GM21576 (cell line): ENCODE measurements at regions not wholly inside any gene's neighbourhood (a gene's known extent, or its start where the extent isn't known, plus 50 kb on each side); places are given as distances from the start of the nearest gene placed in this dataset.

ENCODE experiments used
- ATAC-seq: cut with Tn5 transposase; IDR thresholded peaks from one replicate; pipeline ENCODE4 v1.9.1; 2021; ENCODE audit warnings: mild to moderate bottlenecking, moderate library complexity; ENCODE audit not compliant: unreplicated experiment

DNA sequence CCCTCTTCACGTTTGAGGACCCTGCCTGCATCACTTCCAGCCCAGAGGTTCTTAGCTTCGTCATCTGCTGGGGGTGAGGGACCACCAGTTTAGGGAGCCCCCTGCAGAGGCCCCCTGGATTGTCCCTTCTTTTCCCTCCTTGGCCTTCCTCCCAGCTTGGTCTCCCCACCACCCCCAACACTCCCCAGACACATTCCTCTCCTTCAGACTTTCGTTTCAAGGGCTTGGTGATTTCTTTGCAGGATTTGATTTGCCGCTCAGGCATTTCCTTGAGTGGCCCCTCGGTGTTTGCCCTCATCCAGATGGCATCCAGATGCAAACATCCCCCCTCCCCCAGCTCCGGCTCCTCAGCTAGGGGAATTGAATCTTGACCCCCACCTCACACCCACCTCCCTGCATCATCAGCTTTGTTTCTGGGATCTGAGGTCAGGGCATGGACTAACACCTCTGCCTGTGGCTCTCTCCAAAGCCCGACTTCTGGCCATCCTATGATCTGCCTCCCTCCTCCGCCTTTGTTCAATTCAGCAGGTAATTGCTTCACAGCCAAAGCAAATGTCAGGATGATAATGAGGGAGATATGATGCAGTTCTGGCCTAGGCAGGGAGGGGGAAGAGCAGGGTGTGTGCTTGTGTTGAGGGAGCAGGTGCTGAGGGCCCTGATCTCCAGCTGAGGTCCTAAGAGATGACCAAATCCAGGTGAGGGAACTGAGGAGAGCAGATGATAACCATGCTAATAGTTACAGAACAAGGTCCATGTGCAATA, 141.5 kb downstream of the VEGFA start:
- no peak for ATAC-seq

DNA sequence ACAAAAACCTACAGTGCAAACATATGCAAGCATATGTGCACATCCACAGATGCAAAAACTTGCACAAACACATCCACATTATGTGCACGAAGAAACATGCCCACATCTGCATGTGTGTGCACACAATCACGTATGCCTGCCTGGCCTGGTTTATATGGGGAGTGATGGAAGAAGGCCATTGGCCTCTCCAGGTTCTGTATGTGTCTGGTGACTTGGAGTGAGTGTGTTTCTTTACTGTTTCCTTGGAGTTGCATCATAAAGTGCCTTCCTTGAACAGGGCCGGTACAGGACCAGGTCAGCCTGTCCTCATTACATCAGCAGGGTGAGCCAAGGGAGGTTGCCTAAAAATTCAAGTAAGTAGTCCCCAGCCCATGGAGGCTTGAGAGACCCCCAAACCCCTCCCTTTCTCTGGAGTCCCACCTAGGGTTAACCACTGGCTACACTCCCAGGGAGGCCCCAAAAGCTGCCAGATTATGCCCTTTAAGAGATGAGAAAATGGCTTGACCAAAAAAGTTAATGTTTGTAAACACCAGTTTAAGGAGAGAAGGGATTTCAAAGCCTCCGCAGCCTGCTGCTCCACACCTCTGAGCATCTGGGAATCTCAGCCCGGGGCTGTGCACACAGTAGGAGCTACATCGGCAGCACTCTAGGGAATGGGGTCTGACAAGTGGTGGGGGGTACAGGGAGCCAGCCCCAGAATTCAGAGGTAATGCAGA, 140.8 kb downstream of the VEGFA start:
- ATAC-seq: no peak

DNA sequence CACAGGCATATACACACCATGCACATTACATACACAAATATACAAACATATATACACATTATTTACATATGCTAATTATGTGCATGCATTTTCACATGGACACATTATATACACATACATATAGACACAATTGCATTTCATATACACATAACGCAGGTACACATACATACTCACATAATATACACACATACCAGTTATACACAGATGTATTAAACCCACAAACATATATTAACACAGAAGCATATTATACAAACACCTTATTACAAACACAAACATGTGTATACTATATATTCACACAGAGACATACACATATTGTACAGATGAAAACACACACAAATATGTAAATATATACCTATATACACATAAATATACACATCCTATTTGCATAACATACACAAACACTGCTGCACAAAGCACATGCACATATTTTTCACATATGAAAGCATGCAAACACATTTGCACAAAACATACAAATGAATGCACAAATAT, 140.2 kb downstream of the VEGFA start:
- no peak for ATAC-seq

DNA sequence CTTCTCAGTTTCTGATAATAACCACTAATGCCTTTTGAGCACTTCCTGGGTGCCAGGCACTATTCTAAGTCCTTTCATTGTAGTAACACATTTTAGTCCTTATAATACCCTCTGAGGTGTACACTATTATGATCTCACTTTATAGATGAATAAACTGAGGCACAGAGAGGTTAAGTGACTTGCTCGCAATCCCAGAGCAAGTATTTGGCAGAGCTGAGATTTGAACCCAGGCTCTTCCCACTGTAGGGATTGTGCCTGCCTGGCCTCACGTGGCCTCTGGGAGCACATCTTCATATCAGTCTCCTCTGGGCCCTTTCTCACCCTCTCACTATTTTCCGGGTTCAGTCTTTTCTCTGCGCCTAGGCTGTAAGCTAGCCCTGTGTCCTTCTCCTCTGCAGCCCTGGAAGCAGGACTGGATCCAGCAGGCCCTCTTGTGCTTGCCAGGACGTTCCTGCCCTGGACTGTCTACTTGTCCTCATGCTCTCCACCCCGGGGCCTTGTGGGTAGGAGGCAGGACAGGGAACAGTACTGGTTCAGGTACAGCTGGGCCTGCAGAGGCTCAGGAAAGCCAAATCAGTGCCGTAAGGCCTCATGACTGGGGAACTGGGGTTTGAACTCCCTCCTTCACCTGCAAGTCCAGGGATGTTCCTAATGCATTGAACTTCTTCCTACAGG, 139.6 kb downstream of the VEGFA start:
- ATAC-seq: no peak

DNA sequence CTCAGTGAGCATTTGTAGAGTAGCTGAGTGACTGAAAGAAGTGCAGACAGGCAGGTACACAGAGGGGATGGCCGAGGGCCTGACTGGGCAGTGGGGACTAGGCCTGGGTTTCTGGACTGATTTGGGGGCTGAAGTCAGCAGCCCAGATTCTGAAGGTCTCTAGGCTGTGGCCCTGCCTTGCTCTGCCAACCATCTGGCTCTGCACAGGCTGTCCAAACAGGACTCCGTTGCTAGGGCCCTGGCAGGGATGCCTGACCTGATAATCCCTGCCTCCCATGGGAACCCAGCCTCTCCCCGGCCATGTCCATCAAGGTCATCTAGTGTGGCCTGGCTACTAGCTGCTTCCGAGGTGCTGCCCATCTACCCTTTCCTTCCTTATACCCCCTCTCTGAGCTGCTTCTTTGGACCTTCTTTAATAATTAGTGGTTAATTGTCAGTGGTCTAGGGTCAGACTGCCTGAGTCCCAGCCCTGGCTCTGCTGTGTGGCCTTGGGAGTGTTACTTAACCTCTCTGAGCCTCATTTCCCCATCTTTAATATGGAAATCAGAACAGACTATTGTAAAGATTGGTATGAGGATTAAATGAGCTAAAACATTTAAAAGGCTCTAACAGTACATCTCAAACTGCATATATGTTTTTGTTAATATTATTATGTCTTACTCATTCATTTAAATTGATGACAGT, 137.9 kb downstream of the VEGFA start:
- ATAC-seq: no peak

DNA sequence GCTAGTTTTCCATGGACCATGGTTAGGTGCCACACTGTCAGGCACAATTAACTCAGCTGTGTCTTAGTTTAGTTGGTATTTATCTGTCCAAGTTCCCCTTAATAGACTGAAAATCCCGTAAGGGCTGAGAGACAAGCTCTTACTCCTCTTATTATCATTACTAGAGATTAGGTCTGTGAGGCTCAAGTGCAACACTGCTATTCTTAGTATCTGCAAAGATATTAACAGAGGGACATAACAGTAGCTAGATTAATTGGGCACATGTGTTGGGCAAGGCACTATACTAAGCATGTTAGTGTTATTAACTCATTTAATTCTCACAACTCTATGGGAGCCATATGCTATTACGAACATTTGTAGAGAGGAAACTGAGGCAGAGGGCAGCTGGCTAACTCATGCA, 137.3 kb downstream of the VEGFA start:
- no peak for ATAC-seq

DNA sequence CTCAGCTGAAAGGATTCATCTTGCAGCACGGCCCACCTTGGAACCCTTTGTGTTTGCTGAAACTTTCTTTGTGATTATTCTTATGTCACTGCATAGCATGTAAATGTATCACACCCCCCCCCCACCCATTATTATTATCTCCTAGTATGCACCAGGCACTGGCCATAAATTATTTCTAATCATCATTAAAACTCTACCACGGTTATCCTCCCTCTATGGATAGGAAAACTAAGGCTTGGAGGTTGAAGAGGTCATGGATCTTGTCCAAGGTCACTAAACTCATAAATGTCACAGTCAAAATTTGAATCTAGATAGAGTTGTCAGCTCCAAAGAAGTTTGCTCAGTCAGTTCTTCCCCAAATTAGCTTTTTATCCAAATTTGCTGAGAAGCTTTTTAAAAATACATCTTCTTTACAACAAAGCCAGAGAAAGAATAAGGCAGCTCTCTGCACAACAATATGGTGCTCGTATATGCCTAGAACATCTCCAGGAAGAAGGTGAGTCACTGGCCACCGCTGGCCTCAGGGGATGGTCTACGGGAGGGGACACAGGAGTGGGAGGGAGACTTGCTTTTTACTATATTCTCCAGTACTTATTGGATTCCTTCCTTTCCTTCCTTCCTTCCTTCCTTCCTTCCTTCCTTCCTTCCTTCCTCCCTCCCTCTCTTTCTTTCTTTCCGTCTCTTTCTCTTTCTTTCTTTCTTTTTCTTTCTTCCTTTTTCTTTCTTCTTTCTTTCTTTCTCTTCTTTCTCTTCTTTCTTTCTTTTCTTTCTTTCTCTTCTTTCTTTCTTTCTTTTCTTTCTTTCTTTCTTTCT, 134.5 kb downstream of the VEGFA start:
- ATAC-seq: no peak

DNA sequence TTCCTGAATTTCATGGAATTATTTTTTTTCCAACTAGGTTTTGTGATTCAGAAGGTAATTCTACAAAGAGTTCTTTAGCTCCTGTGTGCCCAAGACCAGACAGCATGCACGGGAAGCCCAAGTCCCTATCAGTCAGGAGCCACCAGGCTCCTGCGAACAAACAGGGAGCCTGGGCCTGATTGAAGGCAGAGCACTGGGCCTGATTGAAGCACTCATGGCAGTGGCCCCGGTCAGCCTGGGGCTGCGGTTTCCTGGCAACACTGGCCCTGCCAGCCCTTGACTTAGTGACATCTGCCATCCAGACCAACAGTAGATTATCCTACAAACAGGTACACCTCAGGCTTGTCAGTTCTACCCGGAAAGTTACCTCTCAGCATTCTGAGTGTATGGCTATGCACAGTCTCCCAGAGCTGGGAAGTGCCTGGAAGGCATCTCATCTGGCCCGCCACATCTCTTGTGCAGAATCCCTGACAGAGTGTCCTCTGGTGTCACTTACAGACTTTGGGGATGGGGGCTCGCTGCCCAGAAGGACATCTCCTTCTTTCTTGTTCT, 133.8 kb downstream of the VEGFA start:
- ATAC-seq: no peak

DNA sequence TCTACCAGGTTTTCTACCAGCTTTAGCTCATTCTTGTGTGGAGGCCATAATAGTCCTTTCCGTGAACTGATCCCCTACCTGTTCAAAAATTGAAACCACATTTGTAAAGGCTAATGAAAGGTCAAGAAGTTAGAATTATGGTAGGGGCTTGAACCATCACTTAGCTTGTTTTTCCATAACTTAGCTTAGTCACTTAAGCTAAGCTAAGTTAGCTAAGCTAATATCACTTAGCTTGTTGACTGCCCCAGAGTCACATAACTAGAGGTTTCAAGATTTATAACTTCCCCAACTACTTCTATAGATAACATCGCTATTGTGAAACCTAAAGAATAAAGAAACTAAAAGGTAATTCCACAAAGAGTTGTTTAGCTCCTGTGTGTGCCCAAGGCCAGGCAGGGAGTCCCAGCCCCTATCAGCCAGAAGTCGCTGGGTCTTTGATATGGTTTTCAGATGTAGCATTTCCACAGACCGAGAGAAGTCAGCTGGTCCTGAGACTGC, 131.8 kb downstream of the VEGFA start:
- no peak for ATAC-seq

DNA sequence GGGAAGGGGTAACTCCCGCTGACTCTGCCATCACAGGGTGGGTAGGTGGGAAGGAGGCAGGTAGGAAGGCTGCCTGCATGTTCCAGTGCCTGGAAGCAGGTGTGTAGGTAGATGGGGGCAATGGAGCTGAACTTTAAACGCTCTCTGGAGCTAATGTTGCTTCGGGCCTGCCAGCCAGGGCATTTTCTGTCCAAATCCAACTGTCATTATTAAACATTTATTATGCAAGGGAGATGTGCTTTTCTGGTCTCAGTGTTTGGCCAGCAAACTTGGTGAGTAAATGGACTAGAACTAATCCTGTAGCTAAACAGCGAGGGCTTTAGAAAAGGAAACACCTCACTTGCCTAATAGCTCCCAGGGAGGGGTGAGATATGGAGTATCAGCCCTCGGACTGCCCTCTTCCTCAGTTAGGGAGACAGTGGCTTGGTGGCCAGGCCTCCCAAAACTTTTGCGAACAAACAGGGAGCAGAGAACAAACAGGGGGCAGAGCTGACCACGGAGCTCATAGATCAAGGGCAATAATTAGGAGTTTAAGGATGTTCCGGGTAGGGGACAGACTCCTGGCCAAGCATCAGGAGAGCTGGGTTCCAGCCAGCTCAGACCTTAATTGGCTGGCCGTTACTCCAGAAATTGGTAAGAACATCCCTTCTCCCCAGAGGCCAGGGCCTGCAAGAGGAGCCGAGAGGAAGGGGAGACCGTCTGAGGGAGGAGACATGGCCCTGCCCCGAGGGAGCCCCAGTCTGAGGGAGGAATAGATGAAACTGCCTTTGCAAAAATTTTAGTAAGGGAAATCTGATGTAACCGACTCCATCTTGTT, 131.1 kb downstream of the VEGFA start:
- ATAC-seq: no peak

DNA sequence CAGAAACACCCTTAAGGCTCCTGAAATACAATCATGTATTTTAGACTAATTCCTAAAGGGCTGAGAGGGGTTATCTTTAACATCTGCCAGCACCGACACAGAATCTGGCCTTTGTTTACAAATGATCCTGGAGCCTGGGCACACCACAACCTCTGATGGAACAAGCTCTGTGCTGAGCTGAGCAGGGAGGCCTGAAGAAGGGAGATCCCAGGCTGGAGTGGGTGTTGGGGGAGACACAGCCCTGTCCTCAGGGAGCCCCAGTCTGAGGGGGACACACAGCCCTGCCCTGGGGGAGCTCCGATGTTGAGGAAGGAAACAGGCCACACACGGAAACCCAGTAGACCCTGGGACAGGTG, 130.5 kb downstream of the VEGFA start:
- no peak for ATAC-seq

DNA sequence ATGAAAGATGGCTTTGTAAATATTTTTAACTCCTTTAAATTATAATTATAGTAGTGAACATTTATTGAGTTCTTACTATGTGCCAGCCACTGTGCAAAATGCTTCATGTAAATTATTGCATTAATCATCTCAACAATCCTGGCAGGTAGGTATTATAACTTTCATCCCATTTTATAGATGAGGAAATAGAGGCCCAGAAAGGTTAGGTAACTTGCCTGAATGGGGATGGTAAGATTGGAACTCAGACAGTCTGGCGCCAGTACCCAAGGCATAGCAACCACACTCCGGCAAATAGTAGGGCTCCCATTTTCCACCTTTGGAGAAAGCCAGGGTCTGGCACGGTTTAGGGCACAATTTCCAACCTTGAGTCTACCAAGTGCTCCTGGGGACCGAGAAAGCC, 129.8 kb downstream of the VEGFA start:
- ATAC-seq: no peak

DNA sequence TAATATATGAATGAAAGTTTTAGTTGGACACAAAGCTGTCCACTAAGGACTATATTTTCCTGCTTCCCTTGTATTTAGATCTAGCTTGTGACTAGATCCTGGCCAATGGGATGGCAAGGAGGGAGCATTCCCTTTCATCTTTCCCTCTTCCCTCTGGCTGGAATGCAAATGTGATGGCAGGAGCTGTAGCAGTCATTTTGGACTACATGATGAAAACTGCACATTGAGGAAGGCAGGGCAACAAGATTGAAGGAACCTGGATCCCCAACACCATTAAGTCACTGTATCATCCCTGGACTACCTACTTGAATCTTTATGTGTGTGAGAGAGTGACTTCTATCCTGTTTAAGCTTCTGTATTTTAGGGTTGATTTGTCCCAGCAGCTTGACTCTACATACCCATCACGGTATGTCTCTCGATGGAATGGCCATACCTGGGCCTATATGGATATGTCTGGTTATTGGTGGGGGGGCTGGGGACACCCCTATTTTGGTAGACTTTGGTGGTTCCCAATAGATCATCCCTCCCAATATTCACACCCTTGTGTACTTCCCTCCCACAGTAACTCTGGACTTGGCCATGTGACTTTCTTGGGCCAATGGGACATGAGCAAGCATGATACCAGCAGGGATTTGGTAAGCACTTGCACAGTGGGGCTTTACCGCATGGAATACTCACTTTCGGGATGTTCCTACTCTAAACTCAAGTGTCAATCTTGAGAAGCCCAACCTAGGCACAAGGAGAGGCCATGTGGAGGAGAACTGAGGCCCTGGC, 128.5 kb downstream of the VEGFA start:
- no peak for ATAC-seq

DNA sequence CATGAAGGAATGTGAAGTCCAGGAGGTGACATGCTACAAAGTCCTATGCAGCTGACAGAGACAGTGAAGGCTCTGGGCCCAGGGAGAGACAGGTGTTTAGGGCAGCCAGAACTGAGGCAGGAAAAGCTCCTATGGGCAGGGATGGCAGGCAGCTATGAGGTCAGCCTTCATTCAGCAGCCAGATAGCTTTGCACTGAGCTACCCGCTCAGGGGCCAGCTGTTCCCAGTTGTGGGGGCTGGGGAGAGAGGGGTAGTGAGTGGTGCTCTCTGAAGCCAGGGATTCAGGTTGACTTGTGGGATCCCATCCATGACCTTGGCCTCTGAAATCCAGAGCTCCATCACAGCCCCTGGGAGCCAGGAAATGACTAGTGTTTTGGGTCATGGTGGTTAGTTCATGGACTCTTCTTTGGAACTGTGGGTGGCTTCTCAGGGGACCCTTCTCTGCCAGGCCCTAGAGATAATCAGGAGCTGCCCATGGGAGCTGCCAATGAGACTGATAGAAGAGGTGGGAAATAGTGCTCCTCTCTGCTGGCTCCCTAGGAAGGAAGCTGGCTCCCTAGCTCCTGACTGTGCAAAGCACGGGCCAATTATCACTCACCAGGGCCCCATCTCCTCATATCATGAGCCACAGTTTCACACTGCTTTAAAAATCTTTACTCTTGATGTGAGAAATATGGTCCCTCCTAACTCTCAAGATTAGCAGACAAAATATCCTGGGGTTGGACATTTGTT, 127.7 kb downstream of the VEGFA start:
- ATAC-seq: no peak

DNA sequence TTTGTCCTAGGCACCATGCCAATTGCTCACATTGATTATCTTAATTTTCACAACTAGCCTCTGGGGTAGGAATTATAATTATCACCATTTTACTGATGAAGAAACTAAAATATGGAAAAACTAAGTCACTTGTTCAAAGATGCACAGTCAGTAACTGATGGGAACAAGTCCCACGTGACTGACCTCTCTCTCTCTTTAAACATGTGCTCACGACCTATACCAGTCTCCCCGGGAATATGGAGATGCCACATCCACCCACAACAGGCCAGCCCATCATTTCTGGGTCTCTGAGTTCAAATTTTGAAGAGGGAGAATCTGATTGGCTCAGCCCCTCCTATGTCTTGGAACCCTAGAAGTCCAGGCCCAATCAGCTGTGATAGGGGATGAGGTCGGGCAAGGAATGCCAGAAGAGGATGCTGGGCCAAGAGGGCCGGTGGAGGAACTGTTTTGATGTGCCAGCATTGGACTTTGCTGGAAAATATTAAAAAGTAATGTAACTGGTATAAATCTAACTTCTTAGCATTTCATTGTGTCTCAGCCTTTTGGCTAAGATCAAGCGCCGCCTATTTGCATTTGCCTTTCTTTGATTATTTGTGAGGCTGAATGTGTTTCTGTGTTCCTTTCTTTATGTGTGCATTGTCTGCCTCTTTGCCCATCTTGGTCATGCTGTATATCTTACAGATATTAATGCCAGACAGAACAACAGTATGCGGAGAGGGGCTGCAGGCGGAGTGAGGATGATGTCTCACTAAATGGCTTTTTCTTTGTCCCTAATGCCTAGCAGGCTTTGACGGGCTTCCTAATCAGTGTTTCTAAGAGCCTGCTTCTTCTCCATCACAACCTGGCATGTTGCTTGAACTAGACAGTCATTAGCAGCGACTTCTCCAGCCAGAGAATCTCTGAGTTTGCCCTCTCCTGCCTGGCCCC, 126.6 kb downstream of the VEGFA start:
- no peak for ATAC-seq

DNA sequence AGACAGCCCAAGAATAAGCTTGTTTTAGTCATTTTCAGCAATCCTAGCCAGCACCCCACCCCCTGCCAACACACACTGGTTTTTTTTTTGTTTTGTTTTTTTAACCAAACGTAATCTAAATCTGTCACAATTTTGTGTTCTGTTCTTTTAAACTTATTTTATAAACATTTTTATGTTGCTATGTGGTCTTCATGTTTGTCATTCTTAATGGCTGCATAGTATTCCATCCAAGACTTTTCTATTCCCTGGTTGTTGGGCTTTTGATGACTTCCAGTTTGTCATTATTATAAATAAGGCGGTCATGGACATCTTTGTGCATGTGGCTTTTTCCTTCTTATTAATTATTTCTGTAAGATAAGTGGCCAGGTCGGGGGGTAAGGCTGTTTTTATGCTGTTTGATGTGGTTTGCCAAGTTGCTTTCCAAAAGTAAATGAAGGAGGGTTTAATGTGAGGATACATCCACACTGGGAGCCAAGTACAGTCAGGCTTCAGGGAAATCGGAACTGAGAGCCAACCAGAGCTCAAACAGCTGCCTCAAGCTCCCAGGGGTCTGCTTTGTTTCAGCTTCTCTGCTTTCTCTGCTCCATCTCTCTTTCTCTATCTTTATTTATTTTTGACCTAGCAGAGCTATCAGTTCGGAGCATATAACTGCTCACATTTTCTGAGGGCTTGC, 125.8 kb downstream of the VEGFA start:
- no peak for ATAC-seq
